ENCODE measurements at regions not wholly inside any gene's neighbourhood (a gene's known extent, or its start where the extent isn't known, plus 50 kb on each side); places are given as distances from the start of the nearest gene placed in this dataset.

GRCh38 chr2:58557176-58557575, 316.1 kb upstream of the FANCL start:
- Mint-ChIP-seq H3K27ac (ENCODE audit: unreplicated experiment) (no peak overlapping the region), H3K27me3 (ENCODE audit: unreplicated experiment) (no peaks in the 10 kb centered on the region), H3K9me3 (ENCODE audit: unreplicated experiment) (no peaks in the 10 kb centered on the region), H3K4me3 (ENCODE audit: unreplicated experiment) (no peak overlapping the region), H3K36me3 (ENCODE audit: low read depth, unreplicated experiment) (no peaks in the 10 kb centered on the region), H3K4me1 (ENCODE audit: unreplicated experiment) (no peaks in the 10 kb centered on the region)
- no peak for DNase-seq (ENCODE audit: low spot score)
- TF ChIP-seq, protein P1, sequence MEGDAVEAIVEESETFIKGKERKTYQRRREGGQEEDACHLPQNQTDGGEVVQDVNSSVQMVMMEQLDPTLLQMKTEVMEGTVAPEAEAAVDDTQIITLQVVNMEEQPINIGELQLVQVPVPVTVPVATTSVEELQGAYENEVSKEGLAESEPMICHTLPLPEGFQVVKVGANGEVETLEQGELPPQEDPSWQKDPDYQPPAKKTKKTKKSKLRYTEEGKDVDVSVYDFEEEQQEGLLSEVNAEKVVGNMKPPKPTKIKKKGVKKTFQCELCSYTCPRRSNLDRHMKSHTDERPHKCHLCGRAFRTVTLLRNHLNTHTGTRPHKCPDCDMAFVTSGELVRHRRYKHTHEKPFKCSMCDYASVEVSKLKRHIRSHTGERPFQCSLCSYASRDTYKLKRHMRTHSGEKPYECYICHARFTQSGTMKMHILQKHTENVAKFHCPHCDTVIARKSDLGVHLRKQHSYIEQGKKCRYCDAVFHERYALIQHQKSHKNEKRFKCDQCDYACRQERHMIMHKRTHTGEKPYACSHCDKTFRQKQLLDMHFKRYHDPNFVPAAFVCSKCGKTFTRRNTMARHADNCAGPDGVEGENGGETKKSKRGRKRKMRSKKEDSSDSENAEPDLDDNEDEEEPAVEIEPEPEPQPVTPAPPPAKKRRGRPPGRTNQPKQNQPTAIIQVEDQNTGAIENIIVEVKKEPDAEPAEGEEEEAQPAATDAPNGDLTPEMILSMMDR (IDR thresholded peaks at IDR 0.05; ENCODE audit: unreplicated experiment), result no peak

- Mint-ChIP-seq H3K27ac (ENCODE audit: unreplicated experiment) (no peak overlapping the region), H3K4me3 (ENCODE audit: unreplicated experiment) (no peak overlapping the region), H3K4me1 (ENCODE audit: unreplicated experiment) (no peaks in the 10 kb centered on the region)
These were observed 312.8 kb upstream of the FANCL start for GRCh38 chr2:58553937-58554336.

DNA sequence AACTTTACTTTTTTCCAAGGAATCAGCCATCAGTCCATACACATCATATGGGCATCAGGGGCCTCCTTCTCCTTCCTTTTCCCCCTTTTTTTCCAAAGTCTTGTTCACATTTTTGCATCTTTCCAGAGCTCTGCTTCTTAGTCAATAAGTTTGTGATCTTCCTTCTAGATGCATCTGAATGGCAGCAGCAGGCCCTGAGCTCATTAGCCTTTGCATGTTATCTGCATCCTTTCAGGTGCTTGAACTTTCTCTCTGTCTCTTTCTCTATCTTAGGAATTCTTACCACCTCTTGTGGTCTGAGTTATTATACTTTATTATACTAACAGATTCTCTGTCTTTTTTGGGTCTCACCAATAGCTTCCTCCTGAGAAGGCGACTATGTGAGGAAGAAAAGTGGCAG, 312.4 kb upstream of the FANCL start:
- Mint-ChIP-seq H3K36me3 (ENCODE audit: low read depth, unreplicated experiment) (no peaks in the 10 kb centered on the region), H3K27me3 (ENCODE audit: unreplicated experiment) (no peaks in the 10 kb centered on the region), H3K27ac (ENCODE audit: unreplicated experiment) (no peak overlapping the region), H3K4me3 (ENCODE audit: unreplicated experiment) (no peak overlapping the region), H3K9me3 (ENCODE audit: unreplicated experiment) (no peaks in the 10 kb centered on the region), H3K4me1 (ENCODE audit: unreplicated experiment) (no peaks in the 10 kb centered on the region)
- TF ChIP-seq, protein P1 (IDR thresholded peaks at IDR 0.05; ENCODE audit: unreplicated experiment), result no peak
- no peak for DNase-seq (ENCODE audit: low spot score)

More at GRCh38 chr2:58553937-58554336, 312.8 kb upstream of the FANCL start:
- no peaks in the 10 kb centered on the region for H3K36me3 Mint-ChIP-seq (ENCODE audit: low read depth, unreplicated experiment)
- TF ChIP-seq, protein P1 (IDR thresholded peaks at IDR 0.05; ENCODE audit: unreplicated experiment), result no peak
- H3K27me3 Mint-ChIP-seq (ENCODE audit: unreplicated experiment), result no peaks in the 10 kb centered on the region
- H3K9me3 Mint-ChIP-seq (ENCODE audit: unreplicated experiment), result no peaks in the 10 kb centered on the region
- peak; percentile 12 for DNase-seq (ENCODE audit: low spot score)

- H3K27me3 Mint-ChIP-seq (ENCODE audit: unreplicated experiment), result no peaks in the 10 kb centered on the region
- DNase-seq (ENCODE audit: low spot score), result no peak
- TF ChIP-seq, protein P1 (IDR thresholded peaks at IDR 0.05; ENCODE audit: unreplicated experiment), result no peak
- H3K9me3 Mint-ChIP-seq (ENCODE audit: unreplicated experiment), result no peaks in the 10 kb centered on the region
- H3K36me3 Mint-ChIP-seq (ENCODE audit: low read depth, unreplicated experiment), result no peaks in the 10 kb centered on the region
- no peak overlapping the region for H3K4me3 Mint-ChIP-seq (ENCODE audit: unreplicated experiment)
- peaks cover 9% of the 10 kb centered on the region for H3K4me1 Mint-ChIP-seq (ENCODE audit: unreplicated experiment)
- no peak overlapping the region for H3K27ac Mint-ChIP-seq (ENCODE audit: unreplicated experiment)
These were observed 304.5 kb upstream of the FANCL start for GRCh38 chr2:58545300-58546280.

DNA sequence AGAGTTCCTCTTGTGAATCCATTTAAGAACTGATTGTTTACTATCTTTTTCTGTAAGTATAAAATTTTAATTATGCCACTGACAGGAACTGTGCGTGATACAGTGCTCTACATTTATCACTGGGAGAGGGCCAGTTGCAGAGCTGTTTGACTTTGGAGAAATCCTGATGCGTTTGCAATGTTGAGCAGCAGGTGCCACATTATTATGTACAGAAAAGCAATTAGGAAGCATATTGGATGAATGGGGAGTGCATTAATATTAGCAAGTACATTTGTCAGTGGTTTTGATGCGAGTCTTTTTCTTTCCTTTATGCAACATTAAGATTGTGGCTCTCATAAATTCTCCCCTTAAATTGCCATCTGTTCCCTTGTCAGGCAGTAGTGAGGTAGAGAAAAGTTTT, 302.3 kb upstream of the FANCL start:
- TF ChIP-seq, protein P1 (IDR thresholded peaks at IDR 0.05; ENCODE audit: unreplicated experiment), result no peak
- Mint-ChIP-seq H3K27me3 (ENCODE audit: unreplicated experiment) (no peaks in the 10 kb centered on the region), H3K27ac (ENCODE audit: unreplicated experiment) (no peak overlapping the region), H3K9me3 (ENCODE audit: unreplicated experiment) (no peaks in the 10 kb centered on the region), H3K4me3 (ENCODE audit: unreplicated experiment) (no peak overlapping the region), H3K4me1 (ENCODE audit: unreplicated experiment) (peaks cover 18% of the 10 kb centered on the region), H3K36me3 (ENCODE audit: low read depth, unreplicated experiment) (no peaks in the 10 kb centered on the region)
- no peak for DNase-seq (ENCODE audit: low spot score)
